Kidney (tissue), 13 donors: ENCODE measurements at regions not wholly inside any gene's neighbourhood (a gene's known extent, or its start where the extent isn't known, plus 50 kb on each side); places are given as distances from the start of the nearest gene placed in this dataset.

Source experiments
- DNase-seq, 5 donors: peaks; one replicate each; pipeline ENCODE4 v3.0.0-alpha.2; 2013 to 2020
- FAIRE-seq: peaks from 2 replicates; lab custom pipeline; 2012; peaks lifted over from hg19 to GRCh38; lab: Jason Lieb, UNC
- H3K27ac ChIP-seq, 2 donors: one replicate each; pipeline ENCODE4 v1.7.0; 2013; ENCODE audit warnings: low read depth in 2 of 2, low read length in 2 of 2, inconsistent platforms in 1 of 2
- H3K27me3 ChIP-seq: one replicate; pipeline ENCODE4 v1.7.1; 2013; ENCODE audit warnings: low read length, inconsistent platforms; ENCODE audit not compliant: control insufficient read depth, insufficient read depth
- H3K36me3 ChIP-seq, 3 donors: one replicate each; pipeline versions ENCODE4 v1.7.0 to v1.7.1; 2013; ENCODE audit warnings: low read length in 3 of 3, control low read depth in 1 of 3, inconsistent platforms in 1 of 3; ENCODE audit not compliant: insufficient read depth in 3 of 3, control insufficient read depth in 2 of 3
- H3K4me1 ChIP-seq, 3 donors: one replicate each; pipeline versions ENCODE4 v1.7.0 to v1.7.1; 2013; ENCODE audit warnings: low read length in 3 of 3, inconsistent platforms in 1 of 3, low read depth in 1 of 3; ENCODE audit not compliant: control insufficient read depth in 2 of 3, insufficient read depth in 2 of 3
- H3K4me3 ChIP-seq, 3 donors: one replicate each; pipeline versions ENCODE4 v1.7.0 to v1.8.1; 2013; ENCODE audit warnings: low read length in 3 of 3, control low read depth in 1 of 3, inconsistent platforms in 1 of 3
- H3K9ac ChIP-seq, 3 donors: one replicate each; pipeline versions ENCODE4 v1.7.0 to v1.7.1; 2013; ENCODE audit warnings: low read length in 3 of 3, control low read depth in 1 of 3, inconsistent platforms in 1 of 3
- H3K9me3 ChIP-seq, 3 donors: one replicate each; pipeline versions ENCODE4 v1.7.0 to v1.7.1; 2013; ENCODE audit warnings: low read length in 3 of 3, control low read depth in 1 of 3, inconsistent platforms in 1 of 3; ENCODE audit not compliant: control insufficient read depth in 2 of 3, insufficient read depth in 1 of 3
- CTCF ChIP-seq: IDR thresholded peaks from 3 replicates; pipeline ENCODE4 v1.5.1; 2012; ENCODE audit warnings: mild to moderate bottlenecking, moderate library complexity, borderline replicate concordance; ENCODE audit not compliant: insufficient read depth; ENCODE audit errors: extremely low read depth
- intact Hi-C: fragments of 100-400 bp; cut with DNase I; formaldehyde crosslinking; loops from one replicate; pipeline ENCODE4 v1.11.1; 2022
- donor health status: control.
- donor health status: control.
- donor health status: control.
- donor health status: control.
- donor health status: control.
- donor health status: DM: yes; HTN: yes; CAD: no.
- donor health status: Normal renal cell carcinoma (clear cell type).

GRCh38 chr14:55814064-55814463 is 234.1 kb downstream of the KTN1 start:
- FAIRE-seq (no peak), DNase-seq (no peak)
- Histone ChIP-seq H3K9ac (no peak overlapping the region), H3K27ac (no peak overlapping the region), H3K4me1 (no peaks in the 10 kb centered on the region), H3K9me3 (no peaks in the 10 kb centered on the region), H3K27me3 (no peaks in the 10 kb centered on the region), H3K4me3 (no peak overlapping the region), H3K36me3 (no peaks in the 10 kb centered on the region)
- intact Hi-C loops, result no loop called here
- no peak for TF ChIP-seq CTCF

GRCh38 chr14:55814873-55815272 is 234.9 kb downstream of the KTN1 start:
- intact Hi-C loops, result no loop called here
- Histone ChIP-seq H3K9ac (no peak overlapping the region), H3K4me3 (no peak overlapping the region), H3K27me3 (no peaks in the 10 kb centered on the region), H3K4me1 (no peaks in the 10 kb centered on the region), H3K27ac (no peak overlapping the region), H3K36me3 (no peaks in the 10 kb centered on the region), H3K9me3 (no peaks in the 10 kb centered on the region)
- no peak for TF ChIP-seq CTCF
- FAIRE-seq (no peak), DNase-seq (no peak)

DNA sequence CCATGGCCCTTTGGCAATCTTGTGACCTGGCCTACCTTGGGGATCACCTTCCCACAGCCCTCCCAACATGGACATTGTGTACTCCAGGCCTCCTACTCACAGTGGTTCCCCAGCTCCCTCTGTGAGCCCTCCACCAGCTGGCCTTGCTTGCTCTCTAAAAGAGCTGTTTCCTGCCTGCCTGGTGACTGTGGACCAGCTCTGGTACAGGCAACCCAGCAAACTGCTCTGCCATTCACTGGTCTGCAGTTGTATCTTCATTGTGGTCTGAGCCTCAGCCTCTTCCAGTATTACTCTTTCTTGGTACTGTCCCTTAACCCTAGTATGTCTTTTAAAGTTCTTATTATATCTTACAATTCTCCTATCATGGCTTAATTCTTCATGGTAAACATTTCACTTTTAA is 236.2 kb downstream of the KTN1 start:
- DNase-seq (no peak), FAIRE-seq (no peak)
- no peak for TF ChIP-seq CTCF
- H3K27ac ChIP-seq, result no peak overlapping the region
- intact Hi-C loops, result no loop called here
- no peaks in the 10 kb centered on the region for H3K27me3 ChIP-seq
- no peak overlapping the region for H3K9ac ChIP-seq
- no peaks in the 10 kb centered on the region for H3K9me3 ChIP-seq
- H3K4me3 ChIP-seq, result no peak overlapping the region
- H3K4me1 ChIP-seq, result no peaks in the 10 kb centered on the region
- H3K36me3 ChIP-seq, result no peaks in the 10 kb centered on the region

DNA sequence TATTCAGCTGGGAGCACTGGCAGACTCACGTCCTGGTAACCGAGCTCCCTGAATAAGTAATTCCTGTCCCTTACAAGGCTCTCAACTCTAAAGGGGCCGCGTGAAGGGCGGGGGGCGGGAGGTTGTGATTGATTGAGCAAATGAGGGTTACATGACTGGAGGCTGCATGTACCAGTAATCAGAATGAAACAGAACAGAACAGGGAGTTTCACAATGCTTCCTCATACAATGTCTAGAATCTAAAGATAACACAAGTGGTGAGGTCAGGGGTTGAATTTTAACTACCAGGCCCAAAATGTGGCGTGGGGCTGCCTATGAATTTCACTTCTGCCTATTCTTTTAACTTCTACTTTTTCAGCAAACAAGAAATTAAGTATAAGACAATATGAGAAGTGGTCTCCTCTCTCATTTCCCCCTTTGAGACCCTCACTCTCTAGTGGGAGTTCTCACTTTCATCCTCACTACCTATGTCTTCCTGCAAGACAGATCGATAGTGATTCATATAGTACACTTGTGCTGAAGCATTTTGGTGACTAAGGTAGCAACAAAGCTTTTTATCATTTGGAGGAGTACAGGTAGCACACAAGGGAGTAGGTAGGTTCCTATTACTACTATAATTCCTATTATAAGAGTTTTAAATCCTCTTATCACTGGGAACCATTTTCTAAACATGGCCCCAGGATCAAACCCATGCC is 239.8 kb downstream of the KTN1 start:
- H3K9me3 ChIP-seq, result peaks cover 0 to 12% (median 3%) of the 10 kb centered on the region in 3 donors
- no peak overlapping the region for H3K9ac ChIP-seq
- no peaks in the 10 kb centered on the region for H3K4me1 ChIP-seq
- intact Hi-C loops, result no loop called here
- no peak for TF ChIP-seq CTCF
- no peak overlapping the region for H3K27ac ChIP-seq
- no peak overlapping the region for H3K4me3 ChIP-seq
- H3K36me3 ChIP-seq, result no peaks in the 10 kb centered on the region
- FAIRE-seq (no peak), DNase-seq (no peak)
- no peaks in the 10 kb centered on the region for H3K27me3 ChIP-seq
